ENCODE measurements at regions not wholly inside any gene's neighbourhood (a gene's known extent, or its start where the extent isn't known, plus 50 kb on each side); places are given as distances from the start of the nearest gene placed in this dataset.

GRCh38 chr4:112057470-112057869, 87.8 kb upstream of the FAM241A start:
- no peaks in the 10 kb centered on the region for H3F3A ChIP-seq (ENCODE audit: insufficient read depth)
- H3K79me2 ChIP-seq (ENCODE audit: insufficient read depth, low read length): no peaks in the 10 kb centered on the region
- H3K9me2 ChIP-seq (replicated peaks; ENCODE audit: insufficient read depth, low read length): no peaks in the 10 kb centered on the region
- no peak overlapping the region for H3K27ac ChIP-seq (ENCODE audit: low read depth, low read length)
- no peak overlapping the region for H3K9ac ChIP-seq (ENCODE audit: low read length)
- H4K20me1 ChIP-seq (ENCODE audit: low read depth, low read length): no peaks in the 10 kb centered on the region
- no peak overlapping the region for H3K4me2 ChIP-seq (ENCODE audit: low read depth, low read length, poor library complexity, severe bottlenecking)
- H3K36me3 ChIP-seq (ENCODE audit: low read length): no peaks in the 10 kb centered on the region
- H3K9me3 ChIP-seq (ENCODE audit: insufficient read depth, low read length): no peaks in the 10 kb centered on the region
- TF ChIP-seq EZH2phosphoT487 (conservative IDR thresholded peaks at IDR 0.05; ENCODE audit: low read length) (no peak), CTCF (IDR thresholded peaks at IDR 0.05; ENCODE audit: insufficient read depth, low read length, poor library complexity, severe bottlenecking) (no peak)
- no peak overlapping the region for H2AFZ ChIP-seq (ENCODE audit: low read depth, low read length, severe bottlenecking)
- no peaks in the 10 kb centered on the region for H3K27me3 ChIP-seq (ENCODE audit: low read length)
- no peak overlapping the region for H3K4me3 ChIP-seq (ENCODE audit: insufficient read depth, low read length, poor library complexity, severe bottlenecking)

- H3K27ac ChIP-seq (ENCODE audit: low read depth, low read length): no peak overlapping the region
- no peak for TF ChIP-seq CTCF (IDR thresholded peaks at IDR 0.05; ENCODE audit: insufficient read depth, low read length, poor library complexity, severe bottlenecking)
- TF ChIP-seq EZH2phosphoT487 (conservative IDR thresholded peaks at IDR 0.05; ENCODE audit: low read length): no peak
- H4K20me1 ChIP-seq (ENCODE audit: low read depth, low read length): no peaks in the 10 kb centered on the region
- no peak overlapping the region for H3K4me3 ChIP-seq (ENCODE audit: insufficient read depth, low read length, poor library complexity, severe bottlenecking)
- H3K79me2 ChIP-seq (ENCODE audit: insufficient read depth, low read length): no peaks in the 10 kb centered on the region
- no peaks in the 10 kb centered on the region for H3K36me3 ChIP-seq (ENCODE audit: low read length)
- H3K4me2 ChIP-seq (ENCODE audit: low read depth, low read length, poor library complexity, severe bottlenecking): no peak overlapping the region
- no peaks in the 10 kb centered on the region for H3K9me2 ChIP-seq (replicated peaks; ENCODE audit: insufficient read depth, low read length)
- H2AFZ ChIP-seq (ENCODE audit: low read depth, low read length, severe bottlenecking): no peak overlapping the region
- H3K9ac ChIP-seq (ENCODE audit: low read length): no peak overlapping the region
- no peaks in the 10 kb centered on the region for H3F3A ChIP-seq (ENCODE audit: insufficient read depth)
- no peaks in the 10 kb centered on the region for H3K9me3 ChIP-seq (ENCODE audit: insufficient read depth, low read length)
- H3K27me3 ChIP-seq (ENCODE audit: low read length): no peaks in the 10 kb centered on the region
Measured at GRCh38 chr4:112058433-112058832, 86.8 kb upstream of the FAM241A start.

- Histone ChIP-seq H3F3A (ENCODE audit: insufficient read depth) (no peaks in the 10 kb centered on the region), H3K9me3 (ENCODE audit: insufficient read depth, low read length) (no peaks in the 10 kb centered on the region)
- TF ChIP-seq EZH2phosphoT487 (conservative IDR thresholded peaks at IDR 0.05; ENCODE audit: low read length): no peak
- no peak for TF ChIP-seq CTCF (IDR thresholded peaks at IDR 0.05; ENCODE audit: insufficient read depth, low read length, poor library complexity, severe bottlenecking)
Measured at GRCh38 chr4:112060212-112060611, 85.0 kb upstream of the FAM241A start.

More at GRCh38 chr4:112060212-112060611, 85.0 kb upstream of the FAM241A start:
- Histone ChIP-seq H3K4me2 (ENCODE audit: low read depth, low read length, poor library complexity, severe bottlenecking) (no peak overlapping the region), H2AFZ (ENCODE audit: low read depth, low read length, severe bottlenecking) (no peak overlapping the region), H3K27ac (ENCODE audit: low read depth, low read length) (no peak overlapping the region), H4K20me1 (ENCODE audit: low read depth, low read length) (no peaks in the 10 kb centered on the region), H3K4me3 (ENCODE audit: insufficient read depth, low read length, poor library complexity, severe bottlenecking) (no peak overlapping the region), H3K9ac (ENCODE audit: low read length) (no peak overlapping the region), H3K27me3 (ENCODE audit: low read length) (no peaks in the 10 kb centered on the region), H3K79me2 (ENCODE audit: insufficient read depth, low read length) (no peaks in the 10 kb centered on the region), H3K9me2 (replicated peaks; ENCODE audit: insufficient read depth, low read length) (no peaks in the 10 kb centered on the region), H3K36me3 (ENCODE audit: low read length) (no peaks in the 10 kb centered on the region)
